ENCODE measurements at regions not wholly inside any gene's neighbourhood (a gene's known extent, or its start where the extent isn't known, plus 50 kb on each side); places are given as distances from the start of the nearest gene placed in this dataset.

DNA sequence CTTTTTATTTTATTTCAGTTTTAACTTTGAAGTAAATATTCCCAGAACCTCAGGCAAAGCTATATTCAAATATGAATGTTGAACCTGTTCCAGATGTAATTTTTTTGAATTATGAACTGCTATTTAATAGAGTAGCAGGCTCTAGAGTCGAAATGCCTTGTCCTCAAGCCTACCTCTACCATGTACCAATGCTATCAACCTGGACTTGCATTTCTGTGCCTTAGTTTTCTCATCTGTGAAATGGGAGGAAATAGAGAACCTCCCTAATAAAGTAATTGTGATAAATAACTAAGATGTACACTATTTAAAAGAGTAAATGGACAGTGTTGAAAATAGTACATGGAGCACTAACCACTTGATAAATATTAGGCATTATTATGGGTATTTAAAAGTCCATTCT is 551.6 kb upstream of the JARID2 start:
- TF ChIP-seq EZH2 (IDR thresholded peaks at IDR 0.05; ENCODE audit: low read length, missing control alignments), result no peak
- no peak for TF ChIP-seq CTCF (conservative IDR thresholded peaks at IDR 0.05 in 1 of 2, IDR thresholded peaks at IDR 0.05 in 1 of 2; ENCODE audit: low read depth in 1 of 2, low read length in 2 of 2)
